Bone marrow (tissue), 2 donors: ENCODE measurements at regions not wholly inside any gene's neighbourhood (a gene's known extent, or its start where the extent isn't known, plus 50 kb on each side); places are given as distances from the start of the nearest gene placed in this dataset.

Experiments
- DNase-seq, 2 donors: peaks; one replicate each; lab custom pipeline; 2025; lab: John Stamatoyannopoulos, UW

DNA sequence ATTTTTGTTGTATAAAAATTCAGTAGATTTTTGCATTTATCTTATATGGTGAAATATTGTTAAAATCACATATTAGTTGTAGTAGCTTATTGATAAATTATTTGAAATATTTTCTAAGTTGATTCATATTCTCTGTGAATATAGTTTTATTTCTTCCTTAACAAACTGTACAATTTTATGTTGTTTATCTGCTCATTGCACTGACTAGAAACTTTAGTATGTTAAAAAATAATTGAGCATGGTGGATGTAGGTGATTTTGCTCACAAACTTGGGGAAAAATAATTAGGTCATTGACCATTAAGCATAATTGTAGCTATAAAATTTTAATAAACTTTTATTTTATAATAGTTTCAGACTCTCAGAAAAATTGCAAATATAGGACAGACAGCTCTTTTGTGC, 1445.3 kb upstream of the MIR17HG start:
- DNase-seq = no peak

DNA sequence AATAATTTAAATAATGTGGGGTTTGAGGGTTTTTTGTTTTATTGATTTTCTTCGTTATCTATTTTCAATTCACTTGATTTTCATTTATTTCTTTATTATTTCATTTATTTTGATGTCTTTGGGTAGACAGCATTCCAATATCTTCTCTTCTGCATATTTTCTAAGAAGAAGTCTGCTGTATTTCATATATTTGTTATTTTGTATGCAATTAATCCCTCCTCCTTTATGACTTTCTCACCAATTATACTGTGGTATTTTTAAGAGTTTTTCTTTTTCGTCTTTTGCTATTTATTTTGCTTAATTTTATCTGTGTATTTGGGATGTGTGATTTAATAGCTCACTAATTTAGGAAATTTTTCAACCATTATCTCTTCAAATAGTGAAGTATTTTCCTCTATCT, 1444.4 kb upstream of the MIR17HG start:
- DNase-seq = no peak

- no peak for DNase-seq
Measured at GRCh38 chr13:89910166-89910565, 1437.3 kb upstream of the MIR17HG start.

GRCh38 chr13:89916551-89916950, 1430.9 kb upstream of the MIR17HG start:
- DNase-seq = no peak

DNA sequence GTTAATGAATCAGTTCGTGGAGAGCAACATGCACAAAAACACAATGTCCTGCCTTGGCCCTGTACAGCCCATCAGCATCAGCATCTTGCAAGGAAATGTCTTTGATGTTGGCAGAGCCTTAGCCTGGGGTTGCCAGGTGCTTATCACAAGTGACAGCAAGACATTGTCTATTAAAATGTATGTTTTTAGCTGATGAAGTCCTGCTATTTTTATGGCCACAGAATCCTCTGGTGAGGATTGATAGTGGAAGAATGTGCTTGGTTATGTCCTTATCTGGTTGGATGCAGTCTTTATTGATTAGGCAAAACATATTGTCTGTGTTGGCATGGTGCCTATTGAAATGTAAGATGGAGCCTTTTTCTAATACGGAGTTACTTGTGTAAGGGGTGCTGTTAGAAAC, 1427.0 kb upstream of the MIR17HG start:
- DNase-seq = no peak

- DNase-seq = no peak
Measured at GRCh38 chr13:89923052-89923451, 1424.4 kb upstream of the MIR17HG start.

DNA sequence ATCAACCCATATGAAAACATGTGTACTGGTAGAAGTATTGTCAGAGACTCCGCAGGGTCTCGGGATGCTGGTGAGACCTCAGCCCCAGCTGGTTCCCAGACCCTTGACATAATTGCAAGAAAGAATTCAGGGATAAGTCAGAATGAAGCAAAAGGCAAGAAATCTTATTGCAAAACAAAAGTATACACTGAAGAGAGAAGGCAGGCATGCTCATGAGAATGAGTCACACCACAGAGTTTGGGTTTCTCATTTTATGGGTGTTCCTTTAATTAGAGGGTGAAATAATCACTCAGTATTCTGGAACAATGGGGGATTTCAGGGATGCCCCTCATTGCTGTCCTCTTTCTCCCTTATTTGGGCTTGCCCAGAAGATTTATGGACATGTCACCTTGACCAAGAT, 1423.8 kb upstream of the MIR17HG start:
- no peak for DNase-seq

DNA sequence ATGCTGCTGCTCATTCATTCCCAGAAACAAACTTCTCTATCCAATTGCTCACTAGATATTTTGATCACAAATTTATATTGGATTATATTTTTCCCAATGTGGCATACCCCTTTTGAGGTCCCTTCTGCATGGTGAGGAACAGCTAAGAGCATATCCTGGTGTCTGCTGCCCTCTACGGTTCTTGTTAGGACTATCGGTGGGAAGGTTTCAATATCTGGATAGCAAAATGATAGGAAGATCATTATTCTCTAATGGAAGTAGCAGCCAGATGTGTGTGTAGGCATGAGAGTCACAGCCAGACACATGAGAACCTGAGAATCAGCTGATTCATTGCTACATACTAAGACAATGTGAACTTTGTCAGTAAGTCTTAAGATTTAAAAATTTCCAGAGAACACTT, 1422.4 kb upstream of the MIR17HG start:
- DNase-seq = no peak

DNA sequence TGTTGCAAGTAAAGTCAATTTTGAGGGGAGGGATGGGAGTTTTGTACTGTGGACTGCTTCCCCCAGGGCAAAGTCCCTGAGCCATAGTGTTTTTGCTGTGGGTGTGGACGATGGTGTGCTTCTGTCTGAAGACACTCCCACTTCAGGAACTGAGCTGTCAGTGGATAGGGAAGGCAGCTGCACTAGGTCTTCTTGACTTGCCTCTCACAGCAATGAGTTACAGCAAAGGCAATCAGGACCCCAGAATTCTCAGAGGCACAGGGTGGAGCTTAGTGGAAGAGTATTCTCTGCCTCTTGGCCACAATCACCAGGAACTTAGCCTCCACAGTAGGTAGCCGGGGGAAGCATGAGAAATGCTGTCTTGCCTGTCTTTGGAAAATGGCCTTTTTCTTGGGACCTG, 1416.6 kb upstream of the MIR17HG start:
- no peak for DNase-seq

GRCh38 chr13:89932902-89933301, 1414.6 kb upstream of the MIR17HG start:
- DNase-seq = no peak

DNA sequence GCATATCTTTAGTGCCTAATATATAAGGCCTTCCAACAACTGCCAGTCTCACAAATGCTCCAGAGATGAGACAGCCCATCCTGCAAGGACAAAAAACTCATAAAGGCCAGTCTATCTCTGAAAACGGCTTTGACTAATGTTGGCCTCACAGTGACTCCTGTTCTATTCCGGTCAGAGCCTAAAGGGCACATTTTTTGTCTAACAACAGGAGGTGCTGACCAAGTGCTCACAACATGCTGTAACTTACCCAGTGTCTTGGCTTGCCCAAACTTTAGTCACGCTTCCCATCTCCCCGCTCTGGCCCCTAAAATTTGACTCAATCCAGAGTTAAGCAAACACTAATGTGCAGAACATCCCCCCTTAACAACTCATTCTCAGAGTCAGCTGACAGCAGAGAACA, 1411.2 kb upstream of the MIR17HG start:
- DNase-seq = no peak

- no peak for DNase-seq
Measured at GRCh38 chr13:89937420-89937819, 1410.1 kb upstream of the MIR17HG start.

GRCh38 chr13:89940383-89940782, 1407.1 kb upstream of the MIR17HG start:
- no peak for DNase-seq

- DNase-seq = no peak
Measured at GRCh38 chr13:89943139-89943538, 1404.3 kb upstream of the MIR17HG start.

- no peak for DNase-seq
Measured at GRCh38 chr13:89950225-89950624, 1397.3 kb upstream of the MIR17HG start.

DNA sequence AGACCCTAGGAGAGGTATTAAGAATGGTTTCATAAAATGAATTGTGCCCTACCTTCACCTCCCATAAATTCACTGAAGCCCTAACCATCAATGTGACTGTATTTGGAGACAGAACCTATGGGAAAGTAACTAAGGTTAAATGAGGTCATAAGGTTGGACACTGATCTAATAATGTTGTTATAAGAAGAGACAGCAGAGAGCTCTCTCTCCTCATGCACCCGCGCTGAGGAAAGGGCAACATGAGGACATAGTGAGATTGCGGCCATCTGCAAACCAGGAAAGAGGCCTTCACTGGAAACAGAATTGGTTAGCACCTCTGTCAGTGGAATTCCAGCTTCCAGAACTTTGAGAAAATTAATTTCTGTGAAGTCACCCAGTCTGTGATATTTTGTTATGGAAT, 1396.1 kb upstream of the MIR17HG start:
- no peak for DNase-seq

GRCh38 chr13:89953581-89953980, 1393.9 kb upstream of the MIR17HG start:
- no peak for DNase-seq

DNA sequence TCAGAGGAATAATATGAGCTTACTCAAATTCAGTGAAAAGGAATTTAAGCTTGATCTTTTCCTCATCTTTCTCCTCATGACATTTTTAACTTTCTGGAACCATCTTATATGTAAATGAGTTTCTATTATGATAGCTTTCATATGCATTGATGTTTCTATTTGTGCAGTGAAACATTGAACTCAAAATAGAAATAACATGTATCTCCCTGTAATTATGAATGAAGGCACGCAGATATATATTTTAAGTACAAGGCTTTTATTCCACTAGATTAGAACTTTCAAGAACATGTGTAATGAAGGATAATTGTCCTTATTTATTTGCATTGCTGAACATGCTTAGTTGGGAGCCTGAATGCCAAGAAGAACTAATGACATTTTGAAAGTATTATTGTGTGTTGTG, 1391.7 kb upstream of the MIR17HG start:
- no peak for DNase-seq

DNA sequence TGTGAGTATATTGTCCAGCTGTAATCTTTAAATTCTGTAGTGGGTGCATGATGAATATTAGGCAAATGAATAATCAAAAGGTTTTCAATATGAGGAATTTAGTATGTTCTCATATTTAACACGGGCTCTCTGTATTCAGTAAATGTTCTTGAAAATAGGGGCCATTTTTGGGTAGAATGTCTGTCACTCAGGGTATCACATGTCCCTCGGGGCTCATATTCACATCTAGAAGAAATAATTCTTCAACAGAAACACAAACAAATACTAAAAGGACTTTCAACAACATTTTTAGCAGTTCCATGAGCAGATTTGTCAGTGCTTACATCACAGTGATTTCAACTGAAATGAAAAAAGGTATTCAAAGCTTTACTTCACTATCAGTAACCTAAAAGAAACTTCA, 1388.4 kb upstream of the MIR17HG start:
- DNase-seq = no peak

DNA sequence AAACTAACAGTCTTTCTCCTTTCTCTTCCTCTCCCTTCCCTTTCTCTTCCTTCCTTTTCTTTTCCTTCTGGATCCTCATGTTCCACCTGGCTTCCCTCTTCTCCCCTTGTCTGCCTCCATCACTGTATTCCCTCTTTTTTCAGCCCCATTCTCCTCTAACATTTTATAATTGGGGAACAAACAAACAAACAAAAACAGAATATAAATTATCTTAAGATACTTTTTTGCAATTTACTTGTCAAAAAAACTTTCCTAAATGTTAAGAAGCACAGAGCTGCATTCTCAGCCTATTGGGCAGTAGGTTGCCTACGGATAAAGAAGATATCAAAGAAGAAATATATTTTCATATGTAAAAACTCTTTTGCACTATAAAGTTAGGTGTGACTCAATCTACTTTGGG, 1382.2 kb upstream of the MIR17HG start:
- no peak for DNase-seq

GRCh38 chr13:89966524-89966923, 1381.0 kb upstream of the MIR17HG start:
- no peak for DNase-seq

DNA sequence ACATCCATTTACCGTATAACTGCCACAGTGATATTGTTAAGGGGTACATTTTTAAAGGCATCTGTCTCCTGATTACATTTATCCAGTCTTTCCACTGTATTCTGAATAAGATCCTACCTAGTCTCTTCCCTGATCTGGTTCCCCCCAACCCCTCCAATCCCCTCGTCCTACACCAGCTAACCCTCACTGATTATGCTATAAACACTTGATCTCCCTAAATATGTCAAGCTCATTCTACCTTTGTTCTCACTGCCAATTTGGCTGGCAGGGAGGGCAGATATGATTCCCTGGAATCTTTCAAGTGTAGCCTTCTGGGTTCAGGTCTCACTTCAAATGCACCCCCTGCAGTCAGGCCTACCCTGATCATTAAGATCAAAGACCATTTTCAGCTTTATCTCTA, 1379.8 kb upstream of the MIR17HG start:
- DNase-seq = no peak

DNA sequence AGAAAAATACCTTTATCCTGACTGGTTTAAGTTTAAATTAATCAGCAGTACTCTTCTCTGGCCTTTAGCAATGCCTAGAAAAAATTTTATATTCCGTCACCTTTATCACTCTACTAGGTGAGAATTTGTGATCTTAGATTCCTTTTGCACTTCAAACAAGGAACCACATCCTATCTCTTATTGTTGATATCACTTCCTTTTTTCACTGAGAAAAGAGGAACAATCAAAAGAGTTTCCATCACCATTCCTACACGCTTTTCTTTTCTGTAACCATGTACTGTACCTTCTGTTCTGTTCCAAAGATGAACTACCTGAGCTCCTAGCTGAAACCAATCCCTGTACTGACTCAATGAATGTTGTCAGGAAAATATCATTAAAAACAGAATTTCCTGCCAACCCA, 1379.0 kb upstream of the MIR17HG start:
- no peak for DNase-seq

GRCh38 chr13:89970353-89970709, 1377.2 kb upstream of the MIR17HG start:
- no peak for DNase-seq

DNA sequence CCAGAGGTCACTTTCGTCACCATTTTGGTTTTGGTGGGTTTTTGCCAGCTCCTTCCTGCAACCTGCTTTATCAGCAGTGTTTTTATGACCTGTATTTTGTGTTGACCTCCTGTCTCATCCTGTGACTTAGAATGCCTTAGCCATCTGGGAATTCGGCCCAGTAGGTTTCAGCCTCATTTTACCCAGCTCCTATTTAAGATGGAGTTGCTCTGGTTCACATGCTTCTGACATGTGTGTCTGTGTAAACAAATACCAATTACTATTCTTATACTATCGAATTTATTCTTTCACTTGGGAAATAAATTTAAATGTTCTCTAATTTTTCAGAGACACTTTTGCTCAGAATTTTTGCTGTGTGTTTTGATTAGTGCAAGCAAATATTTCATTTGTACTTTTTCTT, 1370.3 kb upstream of the MIR17HG start:
- no peak for DNase-seq
